Neural cell (in vitro differentiated cells): ENCODE measurements at regions not wholly inside any gene's neighbourhood (a gene's known extent, or its start where the extent isn't known, plus 50 kb on each side); places are given as distances from the start of the nearest gene placed in this dataset.
"Not testable (repeated sequence)": the region's sequence is repeated elsewhere in the genome, so short reads cannot be mapped to it uniquely, and the experiment has no call there.

ENCODE experiments used
- REST ChIP-seq: IDR thresholded peaks from 2 replicates; pipeline ENCODE4 v1.6.1; 2012; ENCODE audit warnings: borderline replicate concordance
- SMC3 ChIP-seq: fragments of 450-650 bp; conservative IDR thresholded peaks from 2 replicates; pipeline ENCODE4 v1.6.1; 2014; ENCODE audit warnings: antibody characterized with exemption, mild to moderate bottlenecking, moderate library complexity; ENCODE audit not compliant: poor library complexity

GRCh38 chrX:41024335-41024734, 60.9 kb upstream of the USP9X start:
- TF ChIP-seq SMC3, REST: not testable (repeated sequence)
